HG02884 (cell line): ENCODE measurements at regions not wholly inside any gene's neighbourhood (a gene's known extent, or its start where the extent isn't known, plus 50 kb on each side); places are given as distances from the start of the nearest gene placed in this dataset.
"Not testable (repeated sequence)": the region's sequence is repeated elsewhere in the genome, so short reads cannot be mapped to it uniquely, and the experiment has no call there.

Experiments used
- ATAC-seq: cut with Tn5 transposase; IDR thresholded peaks from one replicate; pipeline ENCODE4 v1.9.1; 2021; ENCODE audit warnings: mild to moderate bottlenecking, moderate library complexity; ENCODE audit not compliant: unreplicated experiment

DNA sequence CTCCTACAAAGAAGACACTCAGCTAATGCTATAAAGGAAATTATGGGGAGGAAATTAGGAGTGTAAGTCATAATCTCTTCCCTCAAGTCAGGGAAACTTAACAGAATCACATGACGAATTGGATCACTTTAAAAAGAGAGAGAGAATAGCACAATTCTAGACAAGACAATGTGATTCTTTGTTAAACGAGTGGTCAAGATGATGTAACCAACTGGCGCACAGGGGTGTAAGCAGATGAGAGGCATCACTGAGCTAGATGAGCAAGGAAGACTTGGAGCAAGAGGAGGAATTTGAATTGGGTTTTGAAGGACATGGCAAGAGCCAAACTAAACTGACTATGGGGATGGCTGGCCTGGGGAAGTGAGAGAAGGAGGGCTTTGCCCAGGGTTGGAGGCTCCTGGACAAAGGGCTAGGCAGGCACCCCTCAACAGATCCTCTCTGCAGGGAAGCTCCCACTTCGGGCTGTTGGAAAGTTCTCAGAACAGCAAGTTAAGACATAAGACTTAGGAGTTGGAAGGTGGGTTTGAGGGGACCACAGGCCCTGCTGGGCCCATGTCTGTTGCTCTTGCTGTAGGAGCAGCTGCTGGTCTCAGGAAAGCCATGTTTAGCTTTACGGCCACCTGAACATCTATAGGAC lies 123.9 kb upstream of the GRIK3 start:
- no peak for ATAC-seq

DNA sequence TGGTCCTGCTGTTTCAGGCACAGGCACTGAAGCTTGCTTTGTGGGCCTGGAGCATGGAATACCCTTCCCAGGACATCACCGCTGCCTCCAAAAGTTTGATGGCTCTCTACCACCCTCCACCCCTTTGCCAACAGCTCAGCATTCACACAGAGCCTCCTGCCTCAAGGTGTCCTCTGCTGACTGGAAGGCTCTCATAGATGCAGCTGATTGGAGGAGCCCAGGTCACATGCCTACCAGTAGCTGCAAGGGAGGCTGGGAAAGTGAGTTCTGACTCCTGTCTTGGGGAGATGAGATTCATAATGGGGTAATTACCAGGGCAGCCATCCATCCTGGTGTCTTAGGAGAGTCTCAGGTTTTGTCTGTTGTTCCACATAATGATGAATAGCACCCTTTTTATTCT lies 124.8 kb upstream of the GRIK3 start:
- no peak for ATAC-seq

DNA sequence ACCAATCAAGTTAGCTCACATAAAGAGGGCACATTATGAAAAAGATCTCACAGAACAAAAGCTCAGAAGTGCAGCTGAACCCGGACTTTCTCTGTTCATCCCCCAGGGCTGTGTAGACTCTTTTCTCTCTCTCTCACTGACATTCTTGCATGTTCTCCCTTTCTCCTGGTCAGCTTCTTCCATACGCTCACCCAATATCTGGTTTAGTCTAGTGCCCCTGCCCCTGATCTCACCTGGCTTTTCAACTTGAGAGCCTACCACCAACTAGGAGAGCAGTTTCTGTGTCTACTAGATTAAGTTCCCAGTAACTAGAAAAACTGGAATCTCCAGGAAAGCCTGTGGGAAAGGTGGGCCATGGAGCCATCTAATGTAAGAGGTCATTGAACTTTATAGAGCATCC lies 126.9 kb upstream of the GRIK3 start:
- ATAC-seq: no peak

DNA sequence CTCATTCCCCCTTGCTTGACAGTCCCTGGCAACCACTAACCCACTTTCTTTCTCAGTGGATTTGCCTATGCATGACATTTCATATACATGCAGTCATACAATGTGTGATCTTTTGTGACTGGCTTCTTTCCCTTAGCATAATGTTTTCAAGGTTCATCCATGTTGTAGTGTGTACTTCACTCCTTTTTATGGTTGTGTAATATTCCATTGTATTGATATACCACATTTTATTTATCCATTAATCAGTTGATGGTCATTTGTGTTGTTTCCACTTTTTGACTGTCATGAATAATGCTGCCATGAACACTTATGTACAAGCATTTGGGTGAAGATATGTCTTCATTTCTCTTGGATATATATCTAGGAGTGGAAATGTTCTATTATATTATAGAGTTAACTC lies 127.7 kb upstream of the GRIK3 start:
- ATAC-seq: no peak

DNA sequence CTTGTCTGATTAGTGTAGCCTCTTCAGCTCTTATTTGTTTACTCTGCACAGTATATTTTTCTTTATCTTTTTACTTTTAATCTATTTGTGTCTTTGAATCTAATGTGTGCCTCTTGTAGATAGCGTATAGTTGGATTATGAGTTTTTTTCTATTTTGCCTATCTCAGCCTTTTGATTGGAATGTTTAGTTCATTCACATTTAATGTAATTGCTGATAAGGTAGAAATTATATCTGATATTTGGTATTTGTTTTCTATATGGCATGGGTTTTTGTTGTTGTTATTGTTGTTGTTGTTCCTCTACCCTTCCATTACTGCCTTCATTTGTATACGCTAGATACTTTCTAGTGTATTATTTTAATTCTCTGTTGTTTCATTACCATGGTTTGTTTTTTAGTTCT lies 131.7 kb upstream of the GRIK3 start:
- ATAC-seq: no peak

DNA sequence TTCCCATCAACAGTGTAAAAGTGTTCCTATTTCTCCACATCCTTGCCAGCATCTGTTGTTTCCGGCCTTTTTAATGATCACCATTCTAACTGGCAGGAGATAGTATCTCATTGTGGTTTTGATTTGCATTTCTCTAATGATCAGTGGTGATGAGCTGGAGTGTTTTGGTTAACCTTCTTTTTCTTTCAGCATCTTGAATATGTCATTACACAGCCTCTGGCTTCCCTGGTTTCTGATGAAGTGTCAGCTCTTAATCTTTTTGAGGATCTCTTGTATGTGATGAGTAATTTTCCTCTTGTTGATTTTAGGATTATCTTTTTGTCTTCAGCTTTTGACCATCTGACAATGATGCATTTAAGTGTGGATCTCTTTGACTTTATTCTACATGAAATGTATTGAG lies 133.2 kb upstream of the GRIK3 start:
- no peak for ATAC-seq

DNA sequence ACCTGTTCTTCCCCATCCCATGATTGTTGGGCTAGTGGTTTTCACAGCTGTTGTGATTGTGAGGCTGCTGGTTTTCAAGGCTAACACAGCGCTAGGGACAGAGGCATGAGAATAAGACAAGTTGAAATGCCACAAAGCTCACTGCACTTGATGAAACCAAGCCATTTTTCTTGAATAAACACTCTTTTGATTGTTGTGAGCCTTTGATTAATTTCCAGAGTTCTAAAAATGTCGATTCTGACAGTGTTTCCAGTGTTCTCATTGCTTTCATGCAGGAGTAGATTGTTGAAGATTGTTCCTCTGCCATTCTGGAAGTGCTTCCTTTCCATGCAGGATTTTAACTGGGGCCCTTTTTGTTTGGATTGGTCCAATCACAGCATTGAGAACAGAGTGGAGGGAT lies 134.9 kb upstream of the GRIK3 start:
- ATAC-seq: no peak

DNA sequence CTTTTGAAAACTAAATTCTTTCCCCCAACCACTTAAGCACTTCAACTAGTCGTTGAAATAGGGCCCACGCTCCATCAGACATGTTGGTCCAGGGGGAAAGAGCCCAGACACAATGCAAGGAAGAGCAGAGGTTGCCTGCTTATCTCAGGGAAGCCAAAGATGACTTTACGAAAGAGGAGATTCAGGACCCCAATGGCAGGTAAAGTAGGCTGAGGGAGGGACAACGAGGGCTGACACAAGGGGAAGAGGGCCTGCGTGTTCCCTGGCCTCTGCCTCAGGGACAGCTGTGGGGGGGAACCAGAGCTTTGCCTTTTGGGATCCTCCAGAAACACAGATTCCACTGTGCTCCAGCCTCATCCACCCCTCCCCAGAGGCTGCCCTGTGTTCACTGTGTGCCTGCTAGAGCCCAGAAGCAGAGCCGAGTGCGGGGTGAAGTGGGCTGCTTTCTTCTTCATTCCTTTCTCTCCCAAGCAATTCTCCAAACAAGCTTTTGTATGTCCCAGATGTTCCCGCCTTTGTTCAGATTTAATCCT lies 135.5 kb upstream of the GRIK3 start:
- ATAC-seq: no peak

DNA sequence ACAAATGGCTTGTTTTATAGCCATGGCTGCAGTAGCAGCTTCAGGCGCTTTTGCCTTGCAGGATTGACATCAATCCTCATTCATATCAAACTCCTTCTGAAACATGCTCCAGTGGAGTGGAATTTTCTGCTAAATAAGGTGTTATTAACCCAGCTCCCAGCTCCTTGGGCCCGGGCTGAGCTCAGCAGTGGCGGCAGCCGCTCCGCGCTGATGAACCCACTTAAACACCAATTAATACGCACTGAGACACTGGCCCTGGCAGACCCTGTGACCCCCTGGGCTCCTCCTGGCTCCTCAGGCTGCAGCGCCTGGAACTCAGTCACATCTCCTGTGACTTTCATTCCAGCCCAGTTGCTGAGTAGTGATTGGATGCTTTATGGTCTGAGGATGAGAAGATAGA lies 137.4 kb upstream of the GRIK3 start:
- no peak for ATAC-seq

DNA sequence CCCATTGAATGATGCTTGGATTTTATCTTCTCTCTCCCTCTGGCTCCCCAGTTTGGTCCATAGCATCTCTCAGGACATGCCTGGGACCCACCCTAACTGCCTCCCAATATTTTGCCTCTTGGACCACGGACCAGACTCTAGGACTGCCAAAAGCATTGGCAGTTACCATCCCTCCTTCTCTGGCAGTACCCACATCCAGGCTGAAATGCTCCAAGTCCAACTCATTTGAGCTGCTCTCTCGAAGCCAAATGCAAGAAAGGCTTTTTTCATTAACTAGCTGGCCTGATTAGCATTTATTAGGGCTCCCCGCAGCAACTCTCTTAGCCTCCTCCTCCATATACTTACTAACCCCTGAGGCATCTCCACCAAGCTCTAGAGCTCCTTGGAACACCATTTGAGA lies 140.0 kb upstream of the GRIK3 start:
- no peak for ATAC-seq

DNA sequence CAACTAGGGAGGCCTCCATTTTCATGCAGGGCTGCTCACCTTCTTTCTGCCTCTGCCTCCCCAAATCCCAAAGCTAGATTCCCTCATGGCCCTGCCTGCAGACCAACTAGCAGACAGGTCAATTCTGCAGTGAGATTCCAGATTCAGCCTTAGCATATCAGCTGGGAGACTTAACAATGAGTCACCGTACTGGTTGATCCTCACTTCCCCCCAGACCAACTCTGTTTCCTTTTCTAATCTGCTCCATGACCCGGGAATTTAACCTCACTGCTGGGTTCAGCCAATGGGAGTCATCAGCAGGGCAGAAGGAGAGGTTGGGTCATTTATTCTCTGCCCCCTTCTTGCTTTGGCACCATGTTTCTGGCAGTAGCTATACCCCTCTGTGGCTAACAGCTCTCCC lies 140.6 kb upstream of the GRIK3 start:
- no peak for ATAC-seq

DNA sequence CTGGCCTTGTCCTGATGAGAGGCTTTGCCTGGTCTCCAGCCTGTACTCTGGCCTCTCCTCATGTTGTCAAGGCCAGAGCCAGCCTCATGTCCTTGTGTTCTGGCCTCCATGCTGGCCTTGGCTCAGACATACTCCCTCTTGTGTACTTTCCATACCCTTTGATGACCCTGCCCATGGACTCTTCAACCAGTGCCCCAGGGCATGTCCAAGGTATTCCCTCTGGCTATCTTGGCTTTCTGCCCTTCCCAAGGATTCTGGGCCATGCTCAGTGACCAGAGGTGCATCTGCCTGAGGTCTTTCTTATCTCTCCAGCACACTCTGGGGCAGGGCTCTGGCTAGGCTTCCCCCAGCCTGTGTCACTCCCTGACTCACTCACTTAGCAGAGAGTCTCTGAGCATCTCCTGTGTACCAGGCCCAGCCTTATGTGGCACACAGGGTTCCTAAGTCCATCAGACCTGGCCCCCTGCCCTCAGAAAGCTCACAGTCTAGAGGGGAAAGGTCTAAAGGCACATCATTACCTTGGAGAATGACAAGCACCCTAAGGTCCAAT lies 141.4 kb upstream of the GRIK3 start:
- no peak for ATAC-seq

DNA sequence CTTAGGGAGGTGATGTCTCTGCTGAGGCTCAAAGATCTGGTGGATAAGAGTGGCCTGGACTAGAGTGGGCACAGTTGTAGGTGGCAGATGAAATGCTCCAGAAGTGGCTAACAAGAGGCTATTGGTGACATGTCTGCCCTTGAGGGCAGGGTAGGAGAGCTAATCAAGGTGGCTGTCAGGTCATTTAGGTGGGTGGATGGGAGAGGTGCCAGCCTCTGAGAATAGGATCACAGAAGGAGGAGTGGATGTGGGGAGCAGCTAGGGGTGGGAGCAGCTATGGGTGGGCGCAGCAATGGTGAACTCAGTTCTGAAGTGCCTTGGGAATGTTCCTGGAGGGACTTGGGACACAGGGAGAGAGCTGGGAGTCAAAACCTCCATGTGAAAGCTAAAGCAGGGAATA lies 142.0 kb upstream of the GRIK3 start:
- no peak for ATAC-seq

DNA sequence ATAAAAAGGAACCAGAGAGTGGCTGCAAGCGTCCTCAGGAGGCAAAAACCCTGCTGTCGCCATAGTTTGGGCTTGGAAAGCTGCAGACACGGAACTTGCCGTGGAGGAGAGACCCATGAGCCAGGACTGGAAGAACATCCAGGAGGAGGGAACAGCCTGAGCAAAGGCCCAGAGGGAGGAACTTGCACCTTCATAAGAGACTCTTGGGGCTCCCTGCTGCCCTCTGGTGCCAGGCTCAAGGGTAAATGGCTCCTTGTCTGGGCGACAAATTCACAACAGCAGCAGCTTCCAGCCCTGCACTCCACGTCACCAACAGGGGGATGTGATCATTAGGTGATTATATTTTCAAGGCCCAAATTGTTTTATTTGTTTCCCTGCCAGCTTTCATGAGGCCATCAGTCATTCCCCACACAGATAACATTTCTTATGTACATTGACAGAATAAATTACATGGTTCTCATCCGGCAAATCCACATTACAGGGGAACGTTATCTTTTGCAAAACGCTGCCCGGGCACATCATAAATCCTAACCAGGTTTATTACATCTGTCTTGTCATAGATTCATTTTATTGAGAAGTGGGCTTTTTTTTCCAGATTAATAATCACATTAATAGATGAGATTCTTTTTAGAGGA lies 143.0 kb upstream of the GRIK3 start:
- no peak for ATAC-seq

DNA sequence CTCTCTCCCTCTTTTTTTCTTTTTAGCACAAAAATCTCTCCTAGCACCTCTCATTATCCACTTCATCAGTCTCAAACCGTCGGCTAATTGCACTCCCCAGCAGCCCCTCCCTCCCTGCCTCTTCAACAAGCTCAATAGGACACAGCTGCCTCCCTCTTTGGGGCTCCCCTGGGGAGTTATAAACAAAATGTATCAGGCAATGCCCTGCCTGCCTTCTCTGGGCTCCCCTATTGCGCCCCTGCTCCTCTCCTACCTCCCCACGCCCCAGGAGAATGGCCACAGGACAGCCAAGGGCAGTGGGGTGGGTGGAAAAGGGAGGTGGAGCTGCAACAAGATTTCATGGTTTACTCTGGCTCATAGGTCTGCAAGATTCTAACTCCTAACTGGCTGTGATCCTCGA lies 147.1 kb upstream of the GRIK3 start:
- ATAC-seq: no peak

DNA sequence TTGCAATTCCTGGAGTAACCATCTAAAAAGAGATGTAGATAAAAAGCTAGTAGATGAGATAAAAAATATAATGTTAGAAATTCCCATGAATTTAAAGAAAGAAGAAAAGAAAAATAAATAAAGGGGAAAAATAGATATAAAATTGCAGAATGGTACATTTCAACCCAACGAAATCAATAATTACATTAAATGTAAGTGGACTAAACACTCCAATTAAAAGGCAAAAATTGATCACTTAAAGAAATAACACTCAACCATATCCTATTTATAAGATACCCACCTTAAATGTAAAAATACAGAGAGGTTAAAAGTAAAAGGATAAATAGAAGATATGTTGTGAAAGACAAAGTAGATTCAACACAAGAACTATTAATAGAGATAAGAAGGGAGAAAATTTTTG lies 150.5 kb upstream of the GRIK3 start:
- ATAC-seq: no peak

DNA sequence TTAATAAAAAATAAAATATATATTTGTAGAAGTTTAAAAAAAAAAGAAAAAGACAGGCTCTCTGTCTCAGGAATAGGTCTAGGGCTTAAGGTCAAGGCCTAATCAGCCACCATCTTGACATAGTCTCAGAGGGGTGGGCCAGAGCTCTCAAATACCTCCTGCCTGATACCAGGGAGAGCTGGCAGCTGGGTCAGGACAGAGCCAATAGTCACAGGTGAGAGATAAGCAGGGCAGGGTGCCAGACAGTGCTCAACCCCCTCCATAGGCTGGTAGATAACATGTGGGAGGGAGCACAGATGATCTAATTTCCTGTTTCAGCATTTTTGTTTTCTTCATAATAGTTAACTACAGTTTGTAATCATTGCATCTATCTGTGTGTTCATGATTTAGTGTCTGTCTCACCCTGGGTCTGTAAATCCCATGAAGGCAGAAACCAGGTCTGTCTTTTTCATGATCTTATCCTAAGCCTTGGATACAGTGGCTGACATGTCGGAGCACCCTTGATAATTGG lies 152.0 kb upstream of the GRIK3 start:
- ATAC-seq: no peak

DNA sequence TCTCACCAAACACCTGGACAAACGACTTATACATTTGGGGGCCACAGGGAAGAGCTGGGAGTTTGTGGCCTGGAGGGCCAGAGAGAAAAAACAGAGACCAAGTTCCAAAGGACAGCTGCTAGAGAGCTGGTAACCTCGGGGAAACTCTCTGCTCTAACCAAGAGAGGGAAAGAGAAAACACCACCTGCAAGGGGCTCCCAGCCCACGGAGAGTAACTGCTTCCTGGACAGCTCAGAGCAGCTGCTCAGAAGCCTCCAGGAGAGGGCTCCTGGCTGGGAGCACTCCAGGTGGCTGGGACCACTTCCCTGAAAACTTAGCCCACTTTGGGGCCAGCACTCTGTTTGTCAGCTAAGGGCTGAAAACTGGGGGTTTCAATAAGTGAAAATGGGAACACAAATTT lies 154.8 kb upstream of the GRIK3 start:
- no peak for ATAC-seq

DNA sequence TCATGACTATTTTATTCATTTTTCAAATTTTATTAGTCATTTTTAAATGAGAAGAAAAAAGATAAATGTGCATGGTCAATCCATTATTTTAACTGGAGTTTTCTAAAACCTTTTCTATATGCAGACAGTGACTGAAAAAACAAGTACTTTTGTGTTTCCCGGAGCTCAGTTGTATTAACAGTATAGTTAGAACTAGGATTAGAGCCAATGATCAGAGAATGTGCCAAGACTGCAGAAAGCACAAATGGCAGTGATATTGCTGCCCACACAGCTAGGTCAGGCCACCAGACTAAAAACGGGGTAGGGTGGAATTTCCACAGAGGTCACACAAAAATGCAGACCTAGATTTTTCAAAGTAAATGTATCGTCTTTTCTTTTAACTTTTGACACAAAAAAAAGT lies 163.1 kb upstream of the GRIK3 start:
- no peak for ATAC-seq

DNA sequence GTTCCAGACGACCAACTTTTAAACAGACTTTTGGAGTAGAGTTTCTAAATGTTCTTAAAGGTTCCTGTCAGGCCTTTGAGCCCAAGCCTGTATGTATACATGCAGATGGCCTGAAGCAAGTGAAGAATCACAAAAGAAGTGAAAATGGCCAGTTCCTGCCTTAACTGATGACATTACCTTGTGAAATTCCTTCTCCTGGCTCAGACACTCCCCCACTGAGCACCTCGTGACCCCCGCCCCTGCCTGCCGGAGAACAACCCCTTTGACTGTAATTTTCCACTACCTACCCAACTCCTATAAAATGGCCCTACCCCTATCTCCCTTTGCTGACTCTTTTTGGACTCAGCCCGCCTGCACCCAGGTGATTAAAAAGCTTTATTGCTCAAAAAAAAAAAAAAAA lies 180.0 kb upstream of the GRIK3 start:
- not testable (repeated sequence) for ATAC-seq

DNA sequence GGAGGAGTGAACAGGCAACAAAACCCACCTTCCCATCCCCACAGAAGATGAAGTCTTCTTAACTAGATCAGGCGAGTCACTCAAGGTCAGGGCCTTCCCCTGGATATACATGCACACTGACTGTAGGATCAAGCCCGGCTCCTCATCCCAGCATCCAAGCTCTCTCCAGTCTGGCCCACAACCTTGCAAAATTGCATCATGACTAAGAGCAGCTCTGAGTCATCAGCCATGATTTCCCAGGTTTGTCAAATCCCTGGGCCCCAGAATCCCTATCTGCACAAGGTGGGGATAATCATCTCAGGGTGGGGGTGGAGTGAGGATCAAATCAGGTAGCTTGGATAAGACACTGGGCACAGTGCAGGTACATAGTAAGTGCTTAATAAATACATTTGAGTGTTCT lies 199.3 kb upstream of the GRIK3 start:
- ATAC-seq: no peak

DNA sequence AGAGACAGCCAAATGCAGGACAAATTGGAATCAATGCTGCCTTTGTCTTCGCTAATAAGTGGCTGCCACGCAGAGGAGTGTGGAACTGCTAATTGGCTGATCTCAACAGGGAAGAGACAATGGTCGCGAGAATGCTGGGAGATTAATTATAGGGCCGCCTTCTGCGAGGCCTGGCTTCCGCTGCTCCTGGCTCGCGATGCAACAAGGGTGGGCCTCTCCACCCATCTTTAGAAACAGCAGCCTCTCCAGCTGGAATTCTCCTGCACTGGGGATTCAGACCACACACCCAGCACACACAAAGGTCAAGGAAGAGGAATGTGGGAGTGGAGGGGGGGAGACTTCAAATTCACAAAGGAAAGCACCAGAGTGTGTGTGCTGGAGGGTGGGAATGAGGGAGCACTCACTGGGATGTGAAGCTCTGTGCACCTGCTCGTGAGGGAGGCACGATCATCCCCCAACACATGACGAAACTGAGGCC lies 200.7 kb upstream of the GRIK3 start:
- no peak for ATAC-seq
